OCI-LY7 (cell line): ENCODE measurements at regions not wholly inside any gene's neighbourhood (a gene's known extent, or its start where the extent isn't known, plus 50 kb on each side); places are given as distances from the start of the nearest gene placed in this dataset.

Experiments
- BruUV-seq: library from RNA; stranded (reverse); fragments of 400-500 nt; replicated peaks from 2 replicates; lab custom pipeline; 2021; lab: Mats Ljungman, UMichigan
- CTCF ChIA-PET: fragments of 300-600 bp; sonication (Branson Sonifier 250); formaldehyde crosslinking; loops from one replicate; lab custom pipeline; 2022; ENCODE audit warnings: antibody characterized with exemption; ENCODE audit not compliant: unreplicated experiment; lab: Charles Lee
- POLR2A ChIA-PET: fragments of 300-600 bp; sonication (Branson Sonifier 250); formaldehyde crosslinking; loops from one replicate; lab custom pipeline; 2022; ENCODE audit warnings: antibody characterized with exemption; lab: Charles Lee
- DNase-seq: peaks from one replicate; pipeline ENCODE4 v3.0.0-alpha.2; 2015; ENCODE audit warnings: low spot score
- H2AFZ ChIP-seq: fragments of 200-600 bp; sonication (generic), shearing (Covaris generic); 2 replicates; pipeline ENCODE4 v1.6.1; 2014; ENCODE audit warnings: mild to moderate bottlenecking, antibody characterized with exemption, low read length, moderate library complexity
- H3K27ac ChIP-seq: fragments of 200-600 bp; sonication (generic); 2 replicates; pipeline ENCODE4 v1.5.1; 2014; ENCODE audit warnings: mixed run types, low read depth, mild to moderate bottlenecking, moderate library complexity, low read length, inconsistent platforms; ENCODE audit not compliant: poor library complexity, severe bottlenecking
- H3K36me3 ChIP-seq: fragments of 200-600 bp; sonication (generic); 2 replicates; pipeline ENCODE4 v1.6.1; 2014; ENCODE audit warnings: mild to moderate bottlenecking, antibody characterized with exemption, low read length, moderate library complexity, mixed read lengths; ENCODE audit not compliant: insufficient read depth
- H3K4me1 ChIP-seq: fragments of 200-600 bp; sonication (generic); 2 replicates; pipeline ENCODE4 v1.5.1; 2014; ENCODE audit warnings: mild to moderate bottlenecking, low read length; ENCODE audit not compliant: insufficient read depth, poor library complexity, severe bottlenecking
- H3K4me2 ChIP-seq: fragments of 200-600 bp; sonication (generic); 2 replicates; pipeline ENCODE4 v1.6.1; 2014; ENCODE audit warnings: mild to moderate bottlenecking, low read length
- H3K4me3 ChIP-seq: fragments of 200-600 bp; sonication (generic); 2 replicates; pipeline ENCODE4 v1.5.1; 2014; ENCODE audit warnings: mild to moderate bottlenecking, low read depth, low read length; ENCODE audit not compliant: poor library complexity, severe bottlenecking
- H3K79me2 ChIP-seq: fragments of 200-600 bp; sonication (generic); 2 replicates; pipeline ENCODE4 v1.6.1; 2016; ENCODE audit warnings: low read depth, mild to moderate bottlenecking, low read length, moderate library complexity, mixed read lengths; ENCODE audit not compliant: insufficient read depth
- H3K9me2 ChIP-seq: fragments of 200-600 bp; sonication (generic); 2 replicates; pipeline ENCODE4 v1.6.1; 2016; ENCODE audit warnings: mild to moderate bottlenecking, low read length, mixed read lengths; ENCODE audit not compliant: insufficient read depth
- H3K9me3 ChIP-seq: fragments of 200-600 bp; sonication (generic); 2 replicates; pipeline ENCODE4 v1.6.1; 2014; ENCODE audit warnings: mild to moderate bottlenecking, mixed run types, low read length, mixed read lengths
- H4K20me1 ChIP-seq: fragments of 200-600 bp; sonication (generic); 2 replicates; pipeline ENCODE4 v1.6.1; 2014; ENCODE audit warnings: mild to moderate bottlenecking, antibody characterized with exemption, low read length, moderate library complexity, mixed read lengths; ENCODE audit not compliant: insufficient read depth
- EZH2phosphoT487 ChIP-seq: fragments of 200-600 bp; sonication (generic); IDR thresholded peaks from 2 replicates; pipeline ENCODE4 v1.6.1; 2018; ENCODE audit warnings: low read depth, borderline replicate concordance, mild to moderate bottlenecking, mixed run types, antibody characterized with exemption, low read length, moderate library complexity, mixed read lengths
- intact Hi-C: fragments of 100-400 bp; cut with micrococcal nuclease; formaldehyde crosslinking; loops from one replicate; pipeline ENCODE4 v1.10.0; 2022; ENCODE audit not compliant: unreplicated experiment
- TF ChIP-seq, protein P1 (sequence below): fragments of 200-600 bp; sonication (generic); conservative IDR thresholded peaks from 2 replicates; pipeline ENCODE4 v1.5.1; 2014; ENCODE audit warnings: mild to moderate bottlenecking, antibody characterized with exemption, low read length, moderate library complexity, mixed read lengths

DNA sequence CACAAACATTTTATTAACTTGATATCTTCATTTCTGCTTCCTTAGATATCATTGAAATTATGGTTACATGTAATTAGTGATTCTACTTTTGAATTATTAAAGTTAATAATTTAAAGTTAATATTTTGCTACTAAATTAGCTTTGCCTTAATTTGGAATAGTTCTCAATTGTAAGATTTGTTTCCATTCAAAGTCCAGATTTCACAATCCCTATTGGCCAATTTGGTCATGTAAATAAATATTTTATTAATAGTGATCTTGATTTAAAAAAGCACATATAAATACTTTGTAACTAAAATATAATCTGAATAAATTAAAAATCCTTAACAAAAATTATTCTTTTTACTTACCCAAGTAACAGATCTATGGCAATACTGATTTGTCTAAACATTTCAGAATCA is 1558.6 kb downstream of the NCAM2 start:
- H3K36me3 ChIP-seq = no peaks in the 10 kb centered on the region
- H3K4me1 ChIP-seq = no peaks in the 10 kb centered on the region
- POLR2A ChIA-PET = no interaction called here
- H4K20me1 ChIP-seq = no peaks in the 10 kb centered on the region
- H2AFZ ChIP-seq = no peak overlapping the region
- H3K27ac ChIP-seq = no peak overlapping the region
- no peaks in the 10 kb centered on the region for H3K79me2 ChIP-seq
- no peaks in the 10 kb centered on the region for H3K9me3 ChIP-seq
- intact Hi-C loops = no loop called here
- no TSS peak for BruUV-seq
- no peak for DNase-seq
- TF ChIP-seq, protein P1, sequence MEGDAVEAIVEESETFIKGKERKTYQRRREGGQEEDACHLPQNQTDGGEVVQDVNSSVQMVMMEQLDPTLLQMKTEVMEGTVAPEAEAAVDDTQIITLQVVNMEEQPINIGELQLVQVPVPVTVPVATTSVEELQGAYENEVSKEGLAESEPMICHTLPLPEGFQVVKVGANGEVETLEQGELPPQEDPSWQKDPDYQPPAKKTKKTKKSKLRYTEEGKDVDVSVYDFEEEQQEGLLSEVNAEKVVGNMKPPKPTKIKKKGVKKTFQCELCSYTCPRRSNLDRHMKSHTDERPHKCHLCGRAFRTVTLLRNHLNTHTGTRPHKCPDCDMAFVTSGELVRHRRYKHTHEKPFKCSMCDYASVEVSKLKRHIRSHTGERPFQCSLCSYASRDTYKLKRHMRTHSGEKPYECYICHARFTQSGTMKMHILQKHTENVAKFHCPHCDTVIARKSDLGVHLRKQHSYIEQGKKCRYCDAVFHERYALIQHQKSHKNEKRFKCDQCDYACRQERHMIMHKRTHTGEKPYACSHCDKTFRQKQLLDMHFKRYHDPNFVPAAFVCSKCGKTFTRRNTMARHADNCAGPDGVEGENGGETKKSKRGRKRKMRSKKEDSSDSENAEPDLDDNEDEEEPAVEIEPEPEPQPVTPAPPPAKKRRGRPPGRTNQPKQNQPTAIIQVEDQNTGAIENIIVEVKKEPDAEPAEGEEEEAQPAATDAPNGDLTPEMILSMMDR = no peak
- TF ChIP-seq EZH2phosphoT487 = no peak
- CTCF ChIA-PET = no interaction called here
- no peak overlapping the region for H3K4me2 ChIP-seq
- no peak overlapping the region for H3K4me3 ChIP-seq
- no peaks in the 10 kb centered on the region for H3K9me2 ChIP-seq

DNA sequence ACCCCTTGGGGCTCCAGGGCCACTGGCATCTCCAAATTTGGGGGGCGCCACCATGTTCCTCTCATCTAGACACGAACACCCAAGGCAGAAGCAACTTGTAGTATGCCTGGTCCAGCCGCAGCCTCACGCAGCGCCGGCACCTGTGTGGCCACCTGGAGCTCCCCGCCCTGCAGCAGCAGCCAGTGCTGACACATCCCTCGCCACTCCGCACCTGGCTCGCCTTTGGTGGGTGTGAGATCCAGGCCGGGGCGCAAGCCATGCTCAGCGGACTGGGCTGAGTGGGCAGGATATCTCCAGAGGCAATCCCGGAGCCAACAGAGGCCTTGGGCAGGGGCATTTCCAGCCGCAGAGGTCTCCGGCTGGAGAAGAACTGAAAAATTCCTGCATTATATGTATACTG is 1563.7 kb downstream of the NCAM2 start:
- ChIA-PET POLR2A (no interaction called here), CTCF (no interaction called here)
- no peak for DNase-seq
- Histone ChIP-seq H3K4me1 (no peaks in the 10 kb centered on the region), H3K36me3 (no peaks in the 10 kb centered on the region), H3K27ac (no peak overlapping the region), H4K20me1 (no peaks in the 10 kb centered on the region), H3K4me3 (no peak overlapping the region), H3K79me2 (no peaks in the 10 kb centered on the region), H3K9me2 (no peaks in the 10 kb centered on the region), H3K4me2 (no peak overlapping the region), H2AFZ (no peak overlapping the region), H3K9me3 (no peaks in the 10 kb centered on the region)
- intact Hi-C loops = no loop called here
- BruUV-seq = no TSS peak
- TF ChIP-seq, protein P1 = no peak
- TF ChIP-seq EZH2phosphoT487 = no peak

DNA sequence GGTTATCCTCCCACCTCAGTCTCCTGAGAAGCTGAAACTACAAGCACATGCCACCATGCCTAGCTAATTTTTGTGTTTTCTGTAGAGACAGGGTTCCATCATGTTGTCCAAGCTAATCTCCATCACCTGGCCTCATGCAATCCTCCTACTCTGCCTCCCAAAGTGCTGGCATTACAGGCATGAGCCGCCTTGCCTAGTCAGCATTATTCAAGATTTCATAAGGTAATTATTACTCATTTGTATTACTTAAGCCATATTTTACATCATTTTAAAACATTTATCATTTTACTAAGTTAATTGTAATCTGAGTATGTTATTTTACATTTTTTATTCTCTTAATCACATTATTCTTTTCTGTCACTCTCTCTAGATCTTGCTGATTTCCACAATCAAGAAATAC is 1575.6 kb downstream of the NCAM2 start:
- POLR2A ChIA-PET = no interaction called here
- H3K36me3 ChIP-seq = no peaks in the 10 kb centered on the region
- no peaks in the 10 kb centered on the region for H3K9me3 ChIP-seq
- TF ChIP-seq, protein P1 = no peak
- TF ChIP-seq EZH2phosphoT487 = no peak
- H3K9me2 ChIP-seq = no peaks in the 10 kb centered on the region
- no peak overlapping the region for H3K27ac ChIP-seq
- H2AFZ ChIP-seq = no peak overlapping the region
- no peak overlapping the region for H3K4me2 ChIP-seq
- no peak overlapping the region for H3K4me3 ChIP-seq
- DNase-seq = no peak
- no peaks in the 10 kb centered on the region for H4K20me1 ChIP-seq
- H3K4me1 ChIP-seq = peaks cover 3% of the 10 kb centered on the region
- CTCF ChIA-PET = no interaction called here
- no peaks in the 10 kb centered on the region for H3K79me2 ChIP-seq
- intact Hi-C loops = loop anchor here (10.0 kb wide), 1 partner anchor 211 kb away; no protein-coding TSS in a partner anchor
- BruUV-seq = no TSS peak
